CD14-positive monocyte (primary cell): ENCODE measurements at regions not wholly inside any gene's neighbourhood (a gene's known extent, or its start where the extent isn't known, plus 50 kb on each side); places are given as distances from the start of the nearest gene placed in this dataset.

ENCODE experiments used
- DNase-seq, 3 donors: peaks; one replicate each; pipeline ENCODE4 v3.0.0-alpha.2; 2011 to 2022
- H2AFZ ChIP-seq: 2 replicates; pipeline ENCODE4 v1.6.0; 2012; ENCODE audit warnings: mild to moderate bottlenecking, low read depth, low read length, inconsistent platforms; ENCODE audit not compliant: insufficient read depth, poor library complexity, severe bottlenecking
- H3K27ac ChIP-seq, 2 donors: 1 replicate in 1 of 2; 2 replicates in 1 of 2; pipeline ENCODE4 v1.5.1; 2012 to 2013; ENCODE audit warnings: low read length in 2 of 2, control low read depth in 1 of 2, inconsistent platforms in 1 of 2, low read depth in 1 of 2, mild to moderate bottlenecking in 1 of 2
- H3K27me3 ChIP-seq, 2 donors: one replicate each; pipeline versions ENCODE4 v1.6.0 to v1.6.1; 2011 to 2013; ENCODE audit warnings: low read length in 2 of 2; ENCODE audit not compliant: control insufficient read depth in 2 of 2, insufficient read depth in 2 of 2
- H3K36me3 ChIP-seq, 2 donors: replicated peaks in 1 of 2; 1 replicate in 1 of 2; 2 replicates in 1 of 2; pipeline versions ENCODE4 v1.5.1 to v1.6.1; 2012 to 2013; ENCODE audit warnings: low read length in 2 of 2, control low read depth in 1 of 2, inconsistent platforms in 1 of 2, mild to moderate bottlenecking in 1 of 2; ENCODE audit not compliant: insufficient read depth in 2 of 2, control insufficient read depth in 1 of 2
- H3K4me1 ChIP-seq, 2 donors: 1 replicate in 1 of 2; 2 replicates in 1 of 2; pipeline versions ENCODE4 v1.5.1 to v1.6.1; 2012 to 2013; ENCODE audit warnings: low read length in 2 of 2, control low read depth in 1 of 2, inconsistent platforms in 1 of 2, mild to moderate bottlenecking in 1 of 2, moderate library complexity in 1 of 2; ENCODE audit not compliant: insufficient read depth in 2 of 2, control insufficient read depth in 1 of 2
- H3K4me2 ChIP-seq: replicated peaks from 2 replicates; pipeline ENCODE3; 2012; ENCODE audit warnings: low read length, moderate library complexity, mild to moderate bottlenecking; ENCODE audit not compliant: poor library complexity, severe bottlenecking; ENCODE audit errors: extremely low read depth
- H3K4me3 ChIP-seq, 3 experiments: fragments of 200-600 bp in 1 of 3; sonication (generic) in 1 of 3; replicated peaks in 1 of 3; 1 replicate in 2 of 3; 2 replicates in 1 of 3; pipeline ENCODE4 v1.5.1; 2011 to 2013; ENCODE audit warnings: low read length in 3 of 3, mild to moderate bottlenecking in 3 of 3, control low read depth in 2 of 3, low read depth in 2 of 3, inconsistent platforms in 1 of 3, moderate library complexity in 1 of 3
- H3K79me2 ChIP-seq: 2 replicates; pipeline ENCODE4 v1.6.0; 2012; ENCODE audit warnings: mild to moderate bottlenecking, control low read depth, inconsistent platforms, low read length, moderate library complexity; ENCODE audit not compliant: insufficient read depth
- H3K9ac ChIP-seq: 2 replicates; pipeline ENCODE4 v1.6.0; 2017; ENCODE audit warnings: low read length, mild to moderate bottlenecking; ENCODE audit not compliant: insufficient read depth, poor library complexity, severe bottlenecking
- H3K9me3 ChIP-seq, 2 donors: replicated peaks in 1 of 2; 1 replicate in 1 of 2; 2 replicates in 1 of 2; pipeline versions ENCODE4 v1.5.1 to v1.6.1; 2012 to 2013; ENCODE audit warnings: low read length in 2 of 2, control low read depth in 1 of 2; ENCODE audit not compliant: control insufficient read depth in 1 of 2, insufficient read depth in 1 of 2
- H4K20me1 ChIP-seq: 2 replicates; pipeline ENCODE4 v1.6.0; 2012; ENCODE audit warnings: mild to moderate bottlenecking, low read length, control low read depth, moderate library complexity; ENCODE audit not compliant: insufficient read depth
- H3K27ac Mint-ChIP-seq, 7 donors: one replicate each; pipeline ENCODE4 v1.8.0; 2020; ENCODE audit warnings: mild to moderate bottlenecking in 7 of 7, mixed read lengths in 7 of 7, moderate library complexity in 6 of 7, inconsistent platforms in 2 of 7
- H3K27me3 Mint-ChIP-seq, 3 donors: one replicate each; pipeline ENCODE4 v1.8.0; 2021 to 2022; ENCODE audit warnings: low read depth in 3 of 3, mild to moderate bottlenecking in 3 of 3, mixed read lengths in 3 of 3, moderate library complexity in 3 of 3, inconsistent platforms in 1 of 3
- H3K36me3 Mint-ChIP-seq, 2 donors: one replicate each; pipeline ENCODE4 v1.8.0; 2020; ENCODE audit warnings: mixed read lengths in 2 of 2, inconsistent platforms in 1 of 2, mild to moderate bottlenecking in 1 of 2
- H3K4me1 Mint-ChIP-seq: one replicate; pipeline ENCODE4 v1.8.0; 2020; ENCODE audit warnings: mild to moderate bottlenecking, mixed read lengths
- H3K4me3 Mint-ChIP-seq, 2 donors: one replicate each; pipeline ENCODE4 v1.8.0; 2020; ENCODE audit warnings: mild to moderate bottlenecking in 2 of 2, mixed read lengths in 2 of 2, moderate library complexity in 1 of 2
- H3K9me3 Mint-ChIP-seq, 7 donors: one replicate each; pipeline ENCODE4 v1.8.0; 2020 to 2022; ENCODE audit warnings: mixed read lengths in 7 of 7, mild to moderate bottlenecking in 6 of 7, moderate library complexity in 6 of 7, inconsistent platforms in 2 of 7
- WGBS: methylation state at CpG from one replicate; pipeline ENCODE4 v1.1.5; 2013; ENCODE audit warnings: missing lambda C conversion rate; ENCODE audit not compliant: insufficient coverage; 5-methylcytosine and 5-hydroxymethylcytosine counted together
- intact Hi-C, 2 donors: fragments of 100-400 bp; cut with micrococcal nuclease; formaldehyde crosslinking; loops; one replicate each; pipeline versions ENCODE4 v1.15.0 to v1.15.1; 2023
- TF ChIP-seq, protein P1 (sequence below): fragments of 200-600 bp; IDR thresholded peaks from one replicate; pipeline ENCODE4 v1.8.0; 2022; ENCODE audit warnings: antibody characterized with exemption, mild to moderate bottlenecking

DNA sequence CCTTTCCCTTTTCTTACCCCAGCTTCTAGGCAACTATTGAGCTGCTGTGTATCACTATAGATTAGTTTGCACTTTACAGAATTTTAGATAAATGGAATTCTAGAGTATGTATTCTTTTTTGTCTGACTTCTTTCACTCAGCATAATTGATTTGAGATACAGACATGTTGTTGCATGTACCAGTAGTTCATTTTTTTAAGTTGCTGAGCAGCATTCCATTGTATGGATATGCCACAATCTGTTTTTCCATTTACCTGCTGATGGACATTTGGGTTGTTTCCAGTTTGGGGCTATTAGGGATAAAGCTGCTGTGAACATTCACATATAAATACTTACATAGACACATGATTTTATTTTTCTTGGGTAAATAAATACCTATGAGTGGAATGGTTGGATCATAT, 135.7 kb downstream of the IGF1 start:
- no peak overlapping the region for H2AFZ ChIP-seq
- intact Hi-C loops: no loop called here
- H3K27ac ChIP-seq: no peak overlapping the region
- H3K27me3 ChIP-seq: no peaks in the 10 kb centered on the region
- TF ChIP-seq, protein P1, sequence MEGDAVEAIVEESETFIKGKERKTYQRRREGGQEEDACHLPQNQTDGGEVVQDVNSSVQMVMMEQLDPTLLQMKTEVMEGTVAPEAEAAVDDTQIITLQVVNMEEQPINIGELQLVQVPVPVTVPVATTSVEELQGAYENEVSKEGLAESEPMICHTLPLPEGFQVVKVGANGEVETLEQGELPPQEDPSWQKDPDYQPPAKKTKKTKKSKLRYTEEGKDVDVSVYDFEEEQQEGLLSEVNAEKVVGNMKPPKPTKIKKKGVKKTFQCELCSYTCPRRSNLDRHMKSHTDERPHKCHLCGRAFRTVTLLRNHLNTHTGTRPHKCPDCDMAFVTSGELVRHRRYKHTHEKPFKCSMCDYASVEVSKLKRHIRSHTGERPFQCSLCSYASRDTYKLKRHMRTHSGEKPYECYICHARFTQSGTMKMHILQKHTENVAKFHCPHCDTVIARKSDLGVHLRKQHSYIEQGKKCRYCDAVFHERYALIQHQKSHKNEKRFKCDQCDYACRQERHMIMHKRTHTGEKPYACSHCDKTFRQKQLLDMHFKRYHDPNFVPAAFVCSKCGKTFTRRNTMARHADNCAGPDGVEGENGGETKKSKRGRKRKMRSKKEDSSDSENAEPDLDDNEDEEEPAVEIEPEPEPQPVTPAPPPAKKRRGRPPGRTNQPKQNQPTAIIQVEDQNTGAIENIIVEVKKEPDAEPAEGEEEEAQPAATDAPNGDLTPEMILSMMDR: no peak
- no peak overlapping the region for H3K4me2 ChIP-seq
- H3K4me3 Mint-ChIP-seq: no peak overlapping the region
- H3K36me3 Mint-ChIP-seq: no peaks in the 10 kb centered on the region
- no peaks in the 10 kb centered on the region for H3K79me2 ChIP-seq
- H3K27ac Mint-ChIP-seq: no peak overlapping the region
- H4K20me1 ChIP-seq: no peaks in the 10 kb centered on the region
- no peaks in the 10 kb centered on the region for H3K9me3 ChIP-seq
- H3K4me1 Mint-ChIP-seq: no peaks in the 10 kb centered on the region
- no peaks in the 10 kb centered on the region for H3K4me1 ChIP-seq
- H3K9ac ChIP-seq: no peak overlapping the region
- no peaks in the 10 kb centered on the region for H3K36me3 ChIP-seq
- no peak for DNase-seq
- no peak overlapping the region for H3K4me3 ChIP-seq
- peaks cover 0 to 2% (median 0%) of the 10 kb centered on the region in 7 donors for H3K9me3 Mint-ChIP-seq
- H3K27me3 Mint-ChIP-seq: peaks cover 0 to 2% (median 0%) of the 10 kb centered on the region in 3 donors

- Mint-ChIP-seq H3K27me3 (peaks cover 0 to 2% (median 1%) of the 10 kb centered on the region in 3 donors), H3K27ac (no peak overlapping the region), H3K36me3 (no peaks in the 10 kb centered on the region), H3K9me3 (peaks cover 0 to 2% (median 0%) of the 10 kb centered on the region in 7 donors), H3K4me1 (no peaks in the 10 kb centered on the region), H3K4me3 (no peak overlapping the region)
- H3K79me2 ChIP-seq: no peaks in the 10 kb centered on the region
- no peak overlapping the region for H3K4me2 ChIP-seq
- intact Hi-C loops: no loop called here
- no peak overlapping the region for H3K27ac ChIP-seq
- H3K9me3 ChIP-seq: no peaks in the 10 kb centered on the region
- no peaks in the 10 kb centered on the region for H4K20me1 ChIP-seq
- no peak overlapping the region for H3K9ac ChIP-seq
- no peaks in the 10 kb centered on the region for H3K36me3 ChIP-seq
- WGBS: no CpG with 5 or more reads among the region's 1 CpG
- no peaks in the 10 kb centered on the region for H3K4me1 ChIP-seq
- no peak for DNase-seq
- TF ChIP-seq, protein P1: no peak
- H3K27me3 ChIP-seq: no peaks in the 10 kb centered on the region
- no peak overlapping the region for H3K4me3 ChIP-seq
- no peak overlapping the region for H2AFZ ChIP-seq
Measured at GRCh38 chr12:102343361-102344121, 136.8 kb downstream of the IGF1 start.
